ENCODE measurements at regions not wholly inside any gene's neighbourhood (a gene's known extent, or its start where the extent isn't known, plus 50 kb on each side); places are given as distances from the start of the nearest gene placed in this dataset.

GRCh38 chr13:69194130-69194529 is 913.5 kb upstream of the ATXN8OS start:
- TF ChIP-seq POLR2AphosphoS5 (IDR thresholded peaks at IDR 0.05), result no peak
- no peak for TF ChIP-seq CTCF (IDR thresholded peaks at IDR 0.05 in 8 of 11, conservative IDR thresholded peaks at IDR 0.05 in 3 of 11)
- no peak for TF ChIP-seq POLR2A (IDR thresholded peaks at IDR 0.05)
- Histone ChIP-seq H3K36me3 (no peaks in the 10 kb centered on the region), H3K4me3 (no peak overlapping the region), H3K9me3 (no peaks in the 10 kb centered on the region), H3K4me1 (no peaks in the 10 kb centered on the region), H3K27me3 (replicated peaks in 1 of 7) (no peaks in the 10 kb centered on the region), H3K27ac (no peak overlapping the region)
- no peak for DNase-seq
- 78 to 88% (median 88%) methylated on average over 1 of the region's 1 CpG for WGBS, 5 donors
- intact Hi-C loops (cut with DNase I; ENCODE audit: low total_unique reads), result no loop called here

- H3K27ac ChIP-seq, result no peak overlapping the region
- no peak for TF ChIP-seq POLR2A (IDR thresholded peaks at IDR 0.05)
- H3K9me3 ChIP-seq, result peaks cover 0 to 13% (median 6%) of the 10 kb centered on the region in 8 donors
- H3K4me1 ChIP-seq, result no peaks in the 10 kb centered on the region
- no peak overlapping the region for H3K4me3 ChIP-seq
- WGBS, 5 donors, result 55 to 64% (median 60%) methylated on average over 5 of the region's 5 CpGs
- no peaks in the 10 kb centered on the region for H3K36me3 ChIP-seq
- intact Hi-C loops (cut with DNase I; ENCODE audit: low total_unique reads), result no loop called here
- no peak for DNase-seq
- H3K27me3 ChIP-seq (replicated peaks in 1 of 7), result no peaks in the 10 kb centered on the region
Observed at GRCh38 chr13:69180034-69180433, 927.6 kb upstream of the ATXN8OS start.

- WGBS, 5 donors, result 80 to 98% (median 93%) methylated on average over 1 of the region's 1 CpG
- peaks cover 0 to 2% (median 0%) of the 10 kb centered on the region in 8 donors for H3K9me3 ChIP-seq
- intact Hi-C loops (cut with DNase I; ENCODE audit: low total_unique reads), result no loop called here
- no peak for DNase-seq
- no peaks in the 10 kb centered on the region for H3K4me1 ChIP-seq
- H3K36me3 ChIP-seq, result no peaks in the 10 kb centered on the region
- H3K27me3 ChIP-seq (replicated peaks in 1 of 7), result no peaks in the 10 kb centered on the region
- no peak for TF ChIP-seq POLR2AphosphoS5 (IDR thresholded peaks at IDR 0.05)
- no peak for TF ChIP-seq CTCF (IDR thresholded peaks at IDR 0.05 in 8 of 11, conservative IDR thresholded peaks at IDR 0.05 in 3 of 11)
- TF ChIP-seq POLR2A (IDR thresholded peaks at IDR 0.05), result no peak
- no peak overlapping the region for H3K4me3 ChIP-seq
- no peak overlapping the region for H3K27ac ChIP-seq
Observed at GRCh38 chr13:69178000-69178399, 929.6 kb upstream of the ATXN8OS start.

- WGBS, 5 donors, result 83 to 93% (median 88%) methylated on average over 9 of the region's 9 CpGs
- TF ChIP-seq POLR2A (IDR thresholded peaks at IDR 0.05) (no peak), CTCF (IDR thresholded peaks at IDR 0.05 in 8 of 11, conservative IDR thresholded peaks at IDR 0.05 in 3 of 11) (no peak), POLR2AphosphoS5 (IDR thresholded peaks at IDR 0.05) (no peak)
Observed at GRCh38 chr13:69168436-69168835, 939.2 kb upstream of the ATXN8OS start.

GRCh38 chr13:69155136-69155535 is 952.5 kb upstream of the ATXN8OS start:
- no peaks in the 10 kb centered on the region for H3K36me3 ChIP-seq
- TF ChIP-seq POLR2A (IDR thresholded peaks at IDR 0.05) (no peak), POLR2AphosphoS5 (IDR thresholded peaks at IDR 0.05) (no peak), CTCF (IDR thresholded peaks at IDR 0.05 in 8 of 11, conservative IDR thresholded peaks at IDR 0.05 in 3 of 11) (no peak)
- no peaks in the 10 kb centered on the region for H3K27me3 ChIP-seq (replicated peaks in 1 of 7)
- no peak for DNase-seq
- peaks cover 0 to 6% (median 2%) of the 10 kb centered on the region in 8 donors for H3K9me3 ChIP-seq
- H3K27ac ChIP-seq, result no peak overlapping the region
- intact Hi-C loops (cut with DNase I; ENCODE audit: low total_unique reads), result no loop called here
- no peak overlapping the region for H3K4me3 ChIP-seq
- no peaks in the 10 kb centered on the region for H3K4me1 ChIP-seq
- 23 to 37% (median 33%) methylated on average over 2 of the region's 2 CpGs for WGBS, 5 donors

More at GRCh38 chr13:69168436-69168835, 939.2 kb upstream of the ATXN8OS start:
- no peaks in the 10 kb centered on the region for H3K4me1 ChIP-seq
- no peaks in the 10 kb centered on the region for H3K36me3 ChIP-seq
- no peaks in the 10 kb centered on the region for H3K27me3 ChIP-seq (replicated peaks in 1 of 7)
- intact Hi-C loops (cut with DNase I; ENCODE audit: low total_unique reads), result no loop called here
- peaks cover 0 to 18% (median 6%) of the 10 kb centered on the region in 8 donors for H3K9me3 ChIP-seq
- DNase-seq, result peak; percentile 58
- no peak overlapping the region for H3K4me3 ChIP-seq
- no peak overlapping the region for H3K27ac ChIP-seq

All from spleen (tissue), 11 donors.